Kidney epithelial cell (primary cell): ENCODE measurements at regions not wholly inside any gene's neighbourhood (a gene's known extent, or its start where the extent isn't known, plus 50 kb on each side); places are given as distances from the start of the nearest gene placed in this dataset.

Source experiments
- DNase-seq: peaks from one replicate; pipeline ENCODE4 v3.0.0-alpha.2; 2010; ENCODE audit warnings: low read depth
- H3K27me3 ChIP-seq: 2 replicates; pipeline ENCODE4 v1.6.0; 2011; ENCODE audit warnings: low read length; ENCODE audit not compliant: control insufficient read depth, insufficient read depth
- H3K36me3 ChIP-seq: 2 replicates; pipeline ENCODE4 v1.5.1; 2011; ENCODE audit warnings: low read length; ENCODE audit not compliant: control insufficient read depth, insufficient read depth
- H3K4me3 ChIP-seq: 2 replicates; pipeline ENCODE4 v1.5.1; 2011; ENCODE audit warnings: low read depth, mild to moderate bottlenecking, control low read depth, low read length
- CTCF ChIP-seq: IDR thresholded peaks from 2 replicates; pipeline ENCODE4 v1.5.1; 2011; ENCODE audit warnings: mild to moderate bottlenecking, moderate library complexity, low read length, control low read depth, inconsistent platforms; ENCODE audit not compliant: insufficient read depth, poor library complexity, severe bottlenecking

GRCh38 chr22:47807506-47807905 lies 1045.1 kb downstream of the TBC1D22A start:
- Histone ChIP-seq H3K4me3 (no peak overlapping the region), H3K27me3 (no peaks in the 10 kb centered on the region), H3K36me3 (no peaks in the 10 kb centered on the region)
- no peak for DNase-seq
- TF ChIP-seq CTCF: no peak

- Histone ChIP-seq H3K27me3 (no peaks in the 10 kb centered on the region), H3K4me3 (no peak overlapping the region)
Measured at GRCh38 chr22:47806894-47807293, 1044.4 kb downstream of the TBC1D22A start.

DNA sequence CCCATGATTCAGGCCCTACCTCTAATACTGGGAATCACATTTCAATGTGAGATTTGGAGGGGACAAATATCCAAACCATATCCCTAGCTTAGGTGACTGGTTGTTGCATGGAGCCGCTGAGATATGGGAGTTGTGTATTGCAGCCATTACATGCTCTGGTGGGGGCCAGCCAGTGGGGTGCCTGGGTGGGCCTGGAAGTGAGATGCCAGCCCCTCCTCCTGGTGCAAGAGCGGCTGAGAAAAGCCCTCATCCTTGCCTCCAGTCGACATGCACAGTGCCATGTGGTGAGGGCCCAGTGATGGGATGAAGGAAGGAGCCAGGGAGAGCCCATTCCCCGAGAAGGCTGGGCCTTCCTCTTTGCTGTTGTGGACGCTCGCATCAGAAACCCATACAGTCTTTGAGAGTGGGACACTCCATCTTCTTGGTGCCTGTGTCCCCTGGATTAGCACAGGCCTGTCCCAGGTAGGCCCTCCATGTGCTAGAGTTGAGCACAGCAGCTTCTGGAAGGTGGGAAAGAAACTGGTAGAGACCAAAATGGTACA lies 1043.0 kb downstream of the TBC1D22A start:
- no peak for DNase-seq
- no peak for TF ChIP-seq CTCF
- no peaks in the 10 kb centered on the region for H3K27me3 ChIP-seq
- H3K36me3 ChIP-seq: no peaks in the 10 kb centered on the region
- H3K4me3 ChIP-seq: no peak overlapping the region

More at GRCh38 chr22:47806894-47807293, 1044.4 kb downstream of the TBC1D22A start:
- DNase-seq: no peak
- no peaks in the 10 kb centered on the region for H3K36me3 ChIP-seq
- no peak for TF ChIP-seq CTCF

GRCh38 chr22:47804281-47804680 lies 1041.8 kb downstream of the TBC1D22A start:
- DNase-seq: no peak
- Histone ChIP-seq H3K27me3 (no peaks in the 10 kb centered on the region), H3K36me3 (no peaks in the 10 kb centered on the region), H3K4me3 (no peak overlapping the region)
- no peak for TF ChIP-seq CTCF

DNA sequence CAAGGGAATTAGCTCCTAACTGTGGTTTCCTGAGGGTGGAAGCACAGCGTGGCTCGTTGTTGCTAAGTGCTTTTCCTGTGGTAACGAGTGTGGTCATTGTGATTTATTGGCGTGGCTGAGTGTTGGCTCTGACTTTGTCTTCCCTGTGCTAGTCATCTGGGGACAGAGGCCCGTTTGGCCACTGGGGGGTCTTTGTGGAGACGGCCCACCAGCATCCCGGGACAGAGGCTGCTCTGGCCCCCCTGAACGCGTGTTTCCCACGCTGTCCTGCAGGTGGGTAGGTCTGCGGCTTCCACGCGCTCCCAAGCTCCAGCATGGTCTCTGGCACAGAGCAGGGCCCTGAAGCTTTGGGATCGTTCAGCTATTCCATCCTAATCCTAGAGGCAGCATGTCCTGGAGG lies 1040.0 kb downstream of the TBC1D22A start:
- H3K36me3 ChIP-seq: no peaks in the 10 kb centered on the region
- TF ChIP-seq CTCF: no peak
- no peak for DNase-seq
- H3K4me3 ChIP-seq: no peak overlapping the region
- no peaks in the 10 kb centered on the region for H3K27me3 ChIP-seq

DNA sequence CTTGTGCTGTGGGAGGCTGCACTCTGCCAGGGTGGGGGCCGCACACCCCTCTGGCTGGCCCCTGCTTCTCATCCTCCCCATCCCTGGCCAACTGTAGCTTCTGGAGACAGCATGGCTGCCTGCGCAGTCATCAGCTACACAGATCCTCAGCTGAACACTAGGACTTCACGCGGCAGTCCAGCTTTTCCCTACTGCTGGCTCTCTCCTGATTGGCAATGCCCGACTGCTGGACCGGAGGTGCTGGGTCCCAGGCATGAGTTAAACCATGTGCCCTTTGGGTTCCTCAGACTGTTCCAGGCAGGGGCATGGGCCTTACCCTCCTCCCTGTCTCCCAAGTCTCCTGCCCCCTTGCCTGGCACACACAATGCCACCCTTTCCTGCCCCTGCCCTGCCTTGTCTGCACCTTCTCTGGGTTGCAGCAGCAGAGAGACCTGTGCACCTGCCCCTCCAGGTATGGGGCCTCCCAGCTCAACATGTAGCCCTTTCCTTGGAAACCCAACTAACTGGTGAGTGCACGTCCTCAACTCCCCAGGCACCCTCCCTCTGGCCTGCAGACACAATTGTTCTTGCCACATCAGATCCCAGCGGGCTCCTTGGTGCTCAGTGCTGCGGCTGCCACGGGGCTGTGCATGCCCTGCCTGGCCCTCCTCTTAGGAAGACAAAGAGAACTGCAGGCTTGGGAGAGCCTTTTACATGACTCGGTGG lies 1039.2 kb downstream of the TBC1D22A start:
- Histone ChIP-seq H3K4me3 (no peak overlapping the region), H3K36me3 (no peaks in the 10 kb centered on the region), H3K27me3 (no peaks in the 10 kb centered on the region)
- DNase-seq: no peak
- no peak for TF ChIP-seq CTCF
